Effector memory CD8-positive, alpha-beta T cell (primary cell): ENCODE measurements at regions not wholly inside any gene's neighbourhood (a gene's known extent, or its start where the extent isn't known, plus 50 kb on each side); places are given as distances from the start of the nearest gene placed in this dataset.

Experiments used
- ATAC-seq: fragments of 150-1000 bp; cut with Tn5 transposase; replicated peaks from 2 replicates; pipeline ENCODE4 v1.10.0; 2021; ENCODE audit warnings: mild to moderate bottlenecking, moderate library complexity
- DNase-seq, 3 experiments: peaks; one replicate each; pipeline ENCODE4 v3.0.0; 2021
- H3K27ac Mint-ChIP-seq, 2 donors: one replicate each; pipeline ENCODE4 v1.8.0; 2022; ENCODE audit warnings: mild to moderate bottlenecking in 2 of 2, mixed read lengths in 2 of 2, moderate library complexity in 2 of 2
- H3K27me3 Mint-ChIP-seq, 2 donors: one replicate each; pipeline ENCODE4 v1.8.0; 2022; ENCODE audit warnings: mixed read lengths in 2 of 2
- H3K36me3 Mint-ChIP-seq: one replicate; pipeline ENCODE4 v1.8.0; 2022; ENCODE audit warnings: mild to moderate bottlenecking, moderate library complexity, mixed read lengths; ENCODE audit not compliant: insufficient read depth
- H3K4me1 Mint-ChIP-seq, 2 donors: one replicate each; pipeline ENCODE4 v1.8.0; 2022; ENCODE audit warnings: low read depth in 2 of 2, mixed read lengths in 2 of 2
- H3K4me3 Mint-ChIP-seq, 2 donors: one replicate each; pipeline ENCODE4 v1.8.0; 2022; ENCODE audit warnings: mild to moderate bottlenecking in 2 of 2, mixed read lengths in 2 of 2, moderate library complexity in 2 of 2
- H3K9me3 Mint-ChIP-seq, 2 donors: one replicate each; pipeline ENCODE4 v1.8.0; 2022; ENCODE audit warnings: mixed read lengths in 2 of 2

DNA sequence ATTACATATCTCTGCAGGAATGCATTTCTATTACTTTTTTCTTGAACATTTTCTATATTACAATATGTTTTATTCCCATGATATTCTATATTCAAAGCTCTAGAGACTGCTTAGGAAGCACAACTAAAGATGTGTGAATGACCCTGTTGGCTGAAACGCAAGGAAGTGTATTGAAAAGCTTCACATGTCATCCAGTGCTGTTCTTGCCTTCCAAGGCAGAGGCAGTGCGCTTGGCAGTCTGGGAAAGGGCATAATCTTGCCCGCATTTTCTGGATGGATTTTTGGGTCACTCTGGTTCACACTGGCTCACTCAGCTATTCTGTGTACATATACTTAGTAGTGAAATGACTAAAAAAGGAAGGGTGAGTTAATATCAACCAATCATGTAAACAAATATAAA is 262.4 kb downstream of the PTPRC start:
- Mint-ChIP-seq H3K27ac (no peak overlapping the region), H3K27me3 (peaks cover 0 to under 1% of the 10 kb centered on the region in 2 donors), H3K4me1 (no peaks in the 10 kb centered on the region), H3K4me3 (no peak overlapping the region), H3K9me3 (no peaks in the 10 kb centered on the region), H3K36me3 (no peaks in the 10 kb centered on the region)
- ATAC-seq (no peak), DNase-seq (no peak)

DNA sequence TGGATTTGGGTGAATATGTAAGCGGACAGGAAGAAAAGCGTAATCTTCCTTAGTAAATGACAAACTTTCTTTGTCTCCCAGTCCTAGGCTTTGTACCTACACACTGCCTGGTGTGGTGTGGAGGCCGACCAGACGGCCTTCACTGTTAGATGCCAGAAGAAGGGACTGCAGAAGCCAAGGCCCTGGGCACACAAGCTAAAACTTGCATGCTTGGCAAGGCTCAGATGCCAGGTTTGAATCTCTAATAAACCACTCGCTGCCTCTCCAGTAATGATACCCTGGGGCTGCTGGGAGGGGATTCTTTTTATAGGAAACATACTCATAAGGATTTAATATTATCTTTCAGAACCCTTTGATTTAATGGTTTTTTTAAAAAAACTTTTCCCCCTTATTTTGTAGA is 263.8 kb downstream of the PTPRC start:
- H3K4me3 Mint-ChIP-seq, result no peak overlapping the region
- H3K27ac Mint-ChIP-seq, result no peak overlapping the region
- peaks cover 0 to 5% of the 10 kb centered on the region in 2 donors for H3K27me3 Mint-ChIP-seq
- no peak for DNase-seq
- no peak for ATAC-seq
- no peaks in the 10 kb centered on the region for H3K9me3 Mint-ChIP-seq
- no peaks in the 10 kb centered on the region for H3K4me1 Mint-ChIP-seq
- no peaks in the 10 kb centered on the region for H3K36me3 Mint-ChIP-seq

DNA sequence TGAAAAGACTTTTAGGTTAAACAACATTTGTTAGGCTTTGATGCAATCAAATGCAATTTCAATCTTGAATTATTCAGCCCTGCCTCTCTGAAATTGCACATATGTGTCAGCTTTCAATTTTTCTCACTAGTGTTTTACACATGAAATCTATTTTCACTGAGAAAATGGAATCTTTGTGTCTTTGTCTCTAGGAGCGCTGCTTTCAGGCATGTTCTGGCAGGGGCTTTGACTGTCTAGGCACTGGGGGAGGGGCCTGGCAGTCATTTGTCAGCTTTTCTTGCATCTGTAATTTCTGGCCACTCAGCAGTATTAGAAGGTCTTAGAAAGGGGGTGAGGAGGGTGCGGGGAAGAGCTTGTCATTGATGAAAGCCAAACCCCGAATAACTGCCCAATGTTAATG is 264.4 kb downstream of the PTPRC start:
- H3K36me3 Mint-ChIP-seq, result no peaks in the 10 kb centered on the region
- no peaks in the 10 kb centered on the region for H3K4me1 Mint-ChIP-seq
- no peaks in the 10 kb centered on the region for H3K9me3 Mint-ChIP-seq
- no peak overlapping the region for H3K4me3 Mint-ChIP-seq
- H3K27ac Mint-ChIP-seq, result no peak overlapping the region
- H3K27me3 Mint-ChIP-seq, result peaks cover 0 to 5% of the 10 kb centered on the region in 2 donors
- no peak for DNase-seq
- no peak for ATAC-seq

DNA sequence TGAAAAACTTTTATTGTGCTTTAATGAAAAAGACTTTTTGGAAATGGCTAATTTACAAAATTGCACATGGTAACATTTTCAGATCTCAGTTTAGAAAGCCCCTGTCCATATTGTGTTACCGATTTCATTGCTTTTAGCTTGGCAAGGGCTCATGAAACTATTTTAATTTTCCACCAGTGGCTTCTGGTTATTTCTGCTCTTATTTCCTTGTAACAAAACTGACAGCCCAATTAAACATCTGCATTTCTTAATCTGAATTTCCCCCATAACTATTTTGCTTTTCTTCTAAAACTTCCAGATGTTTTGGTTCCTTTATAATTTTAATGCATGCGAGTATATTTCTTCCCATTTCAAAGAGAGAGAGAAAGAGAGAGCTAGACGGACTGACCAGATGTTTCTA is 264.8 kb downstream of the PTPRC start:
- H3K4me3 Mint-ChIP-seq, result no peak overlapping the region
- ATAC-seq (no peak), DNase-seq (no peak)
- no peaks in the 10 kb centered on the region for H3K9me3 Mint-ChIP-seq
- H3K36me3 Mint-ChIP-seq, result no peaks in the 10 kb centered on the region
- H3K27me3 Mint-ChIP-seq, result peaks cover 0 to 5% of the 10 kb centered on the region in 2 donors
- no peaks in the 10 kb centered on the region for H3K4me1 Mint-ChIP-seq
- H3K27ac Mint-ChIP-seq, result no peak overlapping the region

DNA sequence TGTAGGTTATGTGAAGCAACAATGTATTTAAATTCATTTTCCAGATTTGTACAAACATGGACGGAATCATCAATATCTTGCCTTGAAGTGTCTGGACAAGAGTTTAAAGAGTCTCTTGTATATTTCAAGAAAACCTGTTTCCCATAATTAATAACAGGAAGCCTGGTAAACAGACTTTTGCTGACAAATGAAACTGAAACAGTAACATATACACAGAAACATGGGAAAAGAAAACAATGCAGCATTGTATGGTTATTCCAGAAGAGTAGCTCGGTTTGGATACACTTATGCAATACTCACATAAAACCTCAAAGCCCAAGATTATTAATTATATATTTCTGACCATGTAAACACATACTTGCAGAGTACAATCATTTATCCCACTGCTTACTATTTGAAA is 265.5 kb downstream of the PTPRC start:
- Mint-ChIP-seq H3K9me3 (no peaks in the 10 kb centered on the region), H3K36me3 (no peaks in the 10 kb centered on the region), H3K27me3 (peaks cover 0 to 5% of the 10 kb centered on the region in 2 donors), H3K4me1 (no peaks in the 10 kb centered on the region), H3K27ac (no peak overlapping the region), H3K4me3 (no peak overlapping the region)
- ATAC-seq (no peak), DNase-seq (no peak)

DNA sequence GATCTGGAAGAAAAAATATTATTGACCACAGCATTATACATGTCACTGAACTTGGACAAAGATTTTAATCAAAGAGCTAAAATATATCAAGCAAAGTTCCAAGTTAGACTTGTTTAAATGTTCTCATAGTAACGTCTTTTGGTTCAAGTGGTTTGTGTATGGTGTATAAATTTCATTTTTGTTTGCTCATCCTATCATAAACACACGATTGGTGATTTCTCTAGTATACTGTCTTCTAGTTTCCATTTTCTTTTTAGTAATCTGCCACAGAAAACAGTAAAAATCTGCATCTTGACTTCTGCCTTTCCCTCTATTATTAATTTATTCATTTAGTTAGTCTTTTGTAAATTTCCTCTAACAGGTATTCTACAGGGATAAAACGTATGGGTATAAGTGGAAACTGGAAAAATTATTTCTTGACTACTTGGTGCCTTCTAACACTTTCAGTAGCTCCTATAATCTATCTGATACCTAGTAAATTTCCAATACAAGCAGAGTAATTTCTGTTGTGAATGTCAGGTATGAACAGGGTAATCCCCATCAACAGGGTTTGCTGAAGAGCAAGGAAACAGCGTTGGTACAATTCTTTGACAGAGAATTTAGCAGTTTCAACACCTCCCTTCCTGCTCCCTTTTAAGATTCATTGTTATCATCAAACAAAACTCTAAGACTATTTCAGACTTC is 268.0 kb downstream of the PTPRC start:
- Mint-ChIP-seq H3K36me3 (no peaks in the 10 kb centered on the region), H3K9me3 (no peaks in the 10 kb centered on the region), H3K27ac (no peak overlapping the region), H3K4me3 (peak overlapping the region in 1 of 2 donors; percentile 20), H3K4me1 (no peaks in the 10 kb centered on the region), H3K27me3 (peaks cover 0 to 5% of the 10 kb centered on the region in 2 donors)
- ATAC-seq, result no peak
- DNase-seq, result no peak

DNA sequence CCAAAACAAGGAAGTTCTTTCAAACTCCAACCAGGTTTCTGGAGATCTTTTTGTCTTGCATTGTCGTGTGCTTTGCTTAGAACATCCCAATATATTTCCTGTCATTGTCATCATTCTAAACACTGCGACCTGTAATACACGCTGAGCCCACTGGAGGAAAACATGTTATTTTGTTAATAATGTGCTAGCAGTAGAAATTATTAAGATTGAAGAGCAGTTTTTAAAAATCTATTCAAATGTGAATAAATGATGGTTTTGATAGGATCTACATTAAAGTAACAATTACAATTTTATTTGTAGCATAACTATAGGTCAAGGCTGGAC is 268.5 kb downstream of the PTPRC start:
- DNase-seq (no peak), ATAC-seq (no peak)
- H3K9me3 Mint-ChIP-seq, result no peaks in the 10 kb centered on the region
- H3K36me3 Mint-ChIP-seq, result no peaks in the 10 kb centered on the region
- H3K4me3 Mint-ChIP-seq, result peak overlapping the region in 1 of 2 donors; percentile 20
- no peaks in the 10 kb centered on the region for H3K4me1 Mint-ChIP-seq
- H3K27me3 Mint-ChIP-seq, result peaks cover 0 to 5% of the 10 kb centered on the region in 2 donors
- no peak overlapping the region for H3K27ac Mint-ChIP-seq

DNA sequence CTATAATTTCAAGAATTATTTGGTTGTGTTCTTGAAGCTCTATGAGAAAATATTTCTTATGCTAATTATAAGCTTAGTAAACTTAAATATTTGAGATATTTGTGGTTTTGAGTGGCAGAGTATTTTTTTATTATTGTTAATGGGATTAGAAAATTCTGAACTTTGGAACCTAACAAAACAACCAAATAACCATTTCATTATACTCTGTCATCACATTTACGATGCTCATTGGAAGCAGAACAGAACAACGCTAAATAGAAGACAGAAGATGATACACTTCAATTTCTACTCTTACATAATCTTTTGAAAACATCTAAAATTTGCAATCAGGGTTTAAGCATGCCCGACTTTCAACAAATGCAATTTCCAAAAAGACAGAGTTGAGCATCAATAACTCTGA is 270.2 kb downstream of the PTPRC start:
- no peaks in the 10 kb centered on the region for H3K4me1 Mint-ChIP-seq
- peaks cover 0 to 5% of the 10 kb centered on the region in 2 donors for H3K27me3 Mint-ChIP-seq
- no peak overlapping the region for H3K27ac Mint-ChIP-seq
- H3K4me3 Mint-ChIP-seq, result no peak overlapping the region
- H3K36me3 Mint-ChIP-seq, result no peaks in the 10 kb centered on the region
- DNase-seq (no peak), ATAC-seq (no peak)
- H3K9me3 Mint-ChIP-seq, result no peaks in the 10 kb centered on the region

DNA sequence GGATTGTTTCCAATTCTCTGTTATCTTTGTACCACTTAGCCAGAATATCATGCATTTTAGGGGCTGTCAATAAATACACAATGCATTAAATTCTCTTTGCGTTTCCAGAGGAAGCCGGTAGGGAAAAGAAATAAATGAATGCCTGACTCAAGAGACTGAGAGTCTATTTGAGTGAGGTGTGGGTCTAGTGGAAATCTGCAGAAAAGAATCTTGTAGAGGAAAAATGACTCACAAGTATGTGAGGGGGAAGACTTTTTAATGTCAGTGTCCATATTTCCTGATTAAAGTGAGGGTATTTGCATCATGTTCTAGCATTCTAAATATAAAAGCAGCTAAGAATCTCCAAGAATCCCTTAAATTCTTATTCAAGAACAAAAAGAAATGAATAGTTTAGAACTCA is 271.1 kb downstream of the PTPRC start:
- Mint-ChIP-seq H3K36me3 (no peaks in the 10 kb centered on the region), H3K4me3 (no peak overlapping the region), H3K4me1 (no peaks in the 10 kb centered on the region), H3K27ac (no peak overlapping the region), H3K27me3 (peaks cover 0 to 5% of the 10 kb centered on the region in 2 donors), H3K9me3 (no peaks in the 10 kb centered on the region)
- DNase-seq (no peak), ATAC-seq (no peak)

DNA sequence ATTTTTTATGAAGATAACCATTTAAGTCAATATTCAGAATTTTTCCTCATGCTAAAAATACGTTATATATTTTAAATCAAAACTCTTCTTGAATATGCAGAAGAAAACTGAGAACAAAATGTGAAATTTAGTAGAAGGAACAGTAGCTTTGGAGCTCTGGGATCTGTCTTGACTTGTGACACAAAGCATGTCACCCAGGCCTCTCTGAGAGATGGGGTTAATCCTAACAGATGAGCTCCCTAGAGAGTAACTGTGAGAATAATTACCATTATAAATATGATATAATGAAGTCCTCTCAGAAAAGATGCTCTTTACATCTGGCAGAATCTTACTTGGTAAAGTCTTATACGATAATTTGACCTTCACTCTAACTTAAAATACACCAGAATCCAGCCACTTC is 272.0 kb downstream of the PTPRC start:
- Mint-ChIP-seq H3K36me3 (no peaks in the 10 kb centered on the region), H3K27me3 (peaks cover 0 to 5% of the 10 kb centered on the region in 2 donors)
- ATAC-seq, result no peak

DNA sequence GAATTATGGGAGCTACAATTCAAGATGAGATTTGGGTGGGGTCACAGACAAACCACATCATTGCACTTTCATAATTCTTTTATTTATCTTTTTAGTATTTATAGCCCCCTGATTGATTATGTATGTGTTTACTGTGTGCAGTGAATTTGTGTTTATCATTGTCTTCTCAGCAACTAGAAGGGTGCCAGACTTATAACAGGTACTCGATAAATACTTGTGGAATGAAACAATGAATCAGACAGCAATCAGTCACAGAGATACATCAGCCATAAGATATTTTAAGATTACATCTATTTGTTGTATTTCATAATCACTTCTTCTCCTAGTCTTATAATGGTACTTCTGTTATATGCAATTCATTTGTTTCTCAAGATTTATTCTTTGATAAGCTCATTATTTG is 273.2 kb downstream of the PTPRC start:
- H3K9me3 Mint-ChIP-seq, result no peaks in the 10 kb centered on the region
- H3K27ac Mint-ChIP-seq, result no peak overlapping the region
- H3K4me1 Mint-ChIP-seq, result no peaks in the 10 kb centered on the region
- DNase-seq (no peak), ATAC-seq (no peak)
- H3K36me3 Mint-ChIP-seq, result no peaks in the 10 kb centered on the region
- no peak overlapping the region for H3K4me3 Mint-ChIP-seq
- H3K27me3 Mint-ChIP-seq, result no peaks in the 10 kb centered on the region

More for the DNA sequence above, 272.0 kb downstream of the PTPRC start:
- no peak overlapping the region for H3K4me3 Mint-ChIP-seq
- H3K4me1 Mint-ChIP-seq, result no peaks in the 10 kb centered on the region
- no peak overlapping the region for H3K27ac Mint-ChIP-seq
- no peak for DNase-seq
- no peaks in the 10 kb centered on the region for H3K9me3 Mint-ChIP-seq

DNA sequence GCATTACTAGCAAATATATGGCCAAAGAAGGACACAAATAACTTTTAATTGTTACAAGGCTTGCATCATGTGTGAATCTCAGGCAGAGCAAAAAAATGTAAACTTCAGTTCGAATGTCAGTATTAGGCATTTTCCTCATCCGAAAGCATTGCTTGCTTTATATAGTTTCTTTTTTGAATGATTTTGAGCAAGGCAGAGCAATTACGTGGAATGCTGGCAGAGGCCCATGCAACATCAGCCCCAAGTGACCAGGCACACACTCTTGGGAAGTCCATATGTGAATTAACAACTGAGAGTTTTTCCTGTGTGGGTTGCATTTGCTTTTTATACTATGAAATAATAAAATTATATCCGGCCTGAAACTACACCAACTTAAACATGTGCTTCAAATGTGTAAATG is 274.8 kb downstream of the PTPRC start:
- H3K4me3 Mint-ChIP-seq, result no peak overlapping the region
- peaks cover 0 to 5% of the 10 kb centered on the region in 2 donors for H3K4me1 Mint-ChIP-seq
- no peaks in the 10 kb centered on the region for H3K36me3 Mint-ChIP-seq
- no peaks in the 10 kb centered on the region for H3K27me3 Mint-ChIP-seq
- no peak for ATAC-seq
- DNase-seq, result no peak
- H3K27ac Mint-ChIP-seq, result no peak overlapping the region
- H3K9me3 Mint-ChIP-seq, result no peaks in the 10 kb centered on the region

DNA sequence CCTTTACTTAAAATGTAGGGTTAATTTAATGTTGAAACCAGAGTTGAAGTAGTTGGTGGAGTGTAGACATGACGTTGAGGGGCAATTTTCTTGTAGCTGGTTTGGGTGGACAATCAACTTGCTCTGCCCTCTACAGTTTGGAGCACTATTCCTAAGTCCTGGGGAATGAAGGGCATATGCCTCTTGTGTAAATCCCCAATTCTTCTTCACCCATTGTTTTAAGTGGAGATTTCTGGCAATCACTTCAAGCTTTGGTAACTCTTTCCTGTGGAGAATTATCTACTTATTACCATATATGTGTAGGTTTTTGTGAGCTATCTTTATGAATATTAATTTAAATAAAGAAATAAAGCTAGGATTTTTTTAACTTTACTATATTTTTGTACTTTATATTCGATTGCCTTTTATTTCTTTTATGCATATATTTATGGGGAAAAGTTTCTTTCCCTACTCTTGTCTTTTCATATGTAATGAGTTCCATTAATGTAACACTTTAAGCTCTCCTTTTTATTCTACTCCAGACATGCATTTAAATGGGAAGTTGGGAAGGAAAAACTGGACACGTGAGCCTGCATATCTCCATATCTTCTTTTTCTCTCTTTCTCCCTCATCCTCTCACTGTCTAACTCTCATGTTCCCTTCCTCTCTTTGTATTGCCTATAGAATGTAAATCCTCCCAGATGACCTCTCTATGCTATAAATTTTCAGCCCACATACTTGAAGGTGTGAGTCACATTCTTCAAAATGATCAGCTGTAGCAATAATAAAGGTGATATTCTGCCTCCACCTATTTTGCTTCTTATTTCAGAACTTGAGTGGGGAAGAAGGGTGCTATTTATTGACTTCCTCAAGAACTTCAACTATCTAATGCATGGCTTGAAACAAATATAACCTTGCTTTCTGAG is 276.7 kb downstream of the PTPRC start:
- ATAC-seq (no peak), DNase-seq (no peak)
- H3K4me3 Mint-ChIP-seq, result no peak overlapping the region
- H3K9me3 Mint-ChIP-seq, result no peaks in the 10 kb centered on the region
- no peaks in the 10 kb centered on the region for H3K36me3 Mint-ChIP-seq
- H3K27me3 Mint-ChIP-seq, result no peaks in the 10 kb centered on the region
- peaks cover 16 to 18% of the 10 kb centered on the region in 2 donors for H3K4me1 Mint-ChIP-seq
- no peak overlapping the region for H3K27ac Mint-ChIP-seq

DNA sequence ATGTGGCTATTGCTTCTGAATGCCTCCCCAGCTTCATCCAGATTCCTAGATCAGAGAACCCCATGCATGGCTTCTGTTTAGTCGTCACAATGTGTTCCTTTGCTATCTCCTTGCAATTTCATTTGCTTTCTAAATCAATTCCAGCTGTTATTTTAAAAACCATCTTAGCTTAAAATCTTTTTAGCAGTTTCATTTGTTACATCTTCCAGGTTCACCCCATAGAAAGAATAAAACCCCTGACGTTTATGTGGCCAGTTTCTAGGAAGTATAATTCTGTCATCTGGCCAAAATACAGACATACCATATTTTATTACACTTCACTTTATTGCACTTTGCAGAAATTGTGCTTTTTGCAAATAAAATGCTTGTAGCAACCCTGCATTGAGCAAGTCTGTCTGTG is 278.4 kb downstream of the PTPRC start:
- DNase-seq (no peak), ATAC-seq (no peak)
- Mint-ChIP-seq H3K27me3 (no peaks in the 10 kb centered on the region), H3K4me3 (no peak overlapping the region), H3K9me3 (no peaks in the 10 kb centered on the region), H3K27ac (no peak overlapping the region), H3K4me1 (peaks cover 16 to 19% of the 10 kb centered on the region in 2 donors), H3K36me3 (no peaks in the 10 kb centered on the region)
